ENCODE measurements at regions not wholly inside any gene's neighbourhood (a gene's known extent, or its start where the extent isn't known, plus 50 kb on each side); places are given as distances from the start of the nearest gene placed in this dataset.
"Not testable (repeated sequence)": the region's sequence is repeated elsewhere in the genome, so short reads cannot be mapped to it uniquely, and the experiment has no call there.

- in situ Hi-C loops (cut with HindIII; ENCODE audit: low pct_ligation_motif_present, low pct_unique_long_range_greater_than_20kb, low sequenced_read_pairs), result no loop called here
- DNase-seq, result no peak
These were observed 104.3 kb downstream of the MEX3B start for GRCh38 chr15:81941479-81941878.

DNA sequence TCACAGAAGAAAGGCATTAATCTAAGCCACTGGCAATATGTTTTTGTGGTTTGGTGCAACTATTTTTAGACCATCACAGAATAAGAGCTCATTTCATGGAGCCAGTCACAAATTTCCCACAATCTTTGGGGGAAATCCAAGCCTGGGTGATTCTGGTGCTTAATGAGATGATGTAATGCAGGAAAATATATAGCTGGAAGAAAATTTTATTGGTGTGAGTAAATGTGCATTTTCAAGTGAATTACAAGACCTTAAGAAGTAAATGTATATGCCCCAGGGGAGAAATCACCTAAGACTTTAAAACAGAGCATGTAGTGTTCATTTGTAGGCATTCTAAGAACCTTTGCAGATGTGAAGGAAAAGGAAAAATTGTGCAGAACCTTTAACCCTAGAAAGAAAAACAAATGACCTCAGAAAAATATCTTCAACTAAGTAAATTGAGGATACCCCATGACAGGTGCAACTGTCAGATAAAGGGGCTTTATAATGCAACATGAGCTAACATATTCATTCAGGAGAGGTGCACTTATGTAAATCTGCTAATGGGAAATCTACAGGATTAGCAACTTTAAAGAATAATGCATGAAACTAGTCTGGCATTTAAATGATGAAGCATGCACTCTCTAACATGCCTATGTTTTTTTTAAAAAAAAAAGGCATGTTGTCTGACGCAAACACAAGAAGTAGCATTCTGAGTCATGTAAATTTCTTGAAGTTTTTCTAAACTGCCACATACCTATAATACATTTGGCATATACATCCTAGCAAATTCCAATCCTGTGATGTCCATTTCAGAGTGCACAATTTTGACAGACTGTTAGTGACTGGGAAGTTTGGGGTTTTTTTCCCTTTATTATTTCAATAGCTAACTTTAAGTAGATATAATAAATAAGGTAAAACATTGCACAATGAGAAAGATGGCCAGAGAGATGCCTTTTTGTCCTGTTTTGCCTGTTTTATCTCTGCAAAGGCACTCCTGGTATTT, 105.1 kb downstream of the MEX3B start:
- no peak for DNase-seq
- in situ Hi-C loops (cut with HindIII; ENCODE audit: low pct_ligation_motif_present, low pct_unique_long_range_greater_than_20kb, low sequenced_read_pairs), result no loop called here

- in situ Hi-C loops (cut with HindIII; ENCODE audit: low pct_ligation_motif_present, low pct_unique_long_range_greater_than_20kb, low sequenced_read_pairs), result no loop called here
- peak; percentile 32 for DNase-seq
These were observed 106.0 kb downstream of the MEX3B start for GRCh38 chr15:81939604-81940440.

DNA sequence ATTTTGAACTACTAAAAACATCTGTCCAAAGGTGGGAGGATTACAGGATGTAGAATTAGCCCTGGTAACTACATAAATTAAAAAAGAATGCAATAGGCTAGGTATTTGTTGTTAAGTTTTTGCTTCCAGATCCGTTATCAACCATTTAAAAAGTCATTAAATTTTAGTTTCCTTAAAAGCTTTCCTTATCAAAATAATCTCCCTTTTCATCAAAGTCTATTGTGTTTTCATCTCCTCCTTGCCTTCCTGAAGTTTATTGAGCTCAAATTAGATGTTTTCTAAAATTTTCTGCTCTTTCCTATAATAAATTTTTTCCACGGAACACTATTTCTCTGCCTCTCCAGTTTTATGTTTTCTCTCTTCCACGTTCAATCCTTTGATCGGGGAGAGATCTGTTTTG, 108.6 kb downstream of the MEX3B start:
- in situ Hi-C loops (cut with HindIII; ENCODE audit: low pct_ligation_motif_present, low pct_unique_long_range_greater_than_20kb, low sequenced_read_pairs), result no loop called here
- DNase-seq, result no peak

DNA sequence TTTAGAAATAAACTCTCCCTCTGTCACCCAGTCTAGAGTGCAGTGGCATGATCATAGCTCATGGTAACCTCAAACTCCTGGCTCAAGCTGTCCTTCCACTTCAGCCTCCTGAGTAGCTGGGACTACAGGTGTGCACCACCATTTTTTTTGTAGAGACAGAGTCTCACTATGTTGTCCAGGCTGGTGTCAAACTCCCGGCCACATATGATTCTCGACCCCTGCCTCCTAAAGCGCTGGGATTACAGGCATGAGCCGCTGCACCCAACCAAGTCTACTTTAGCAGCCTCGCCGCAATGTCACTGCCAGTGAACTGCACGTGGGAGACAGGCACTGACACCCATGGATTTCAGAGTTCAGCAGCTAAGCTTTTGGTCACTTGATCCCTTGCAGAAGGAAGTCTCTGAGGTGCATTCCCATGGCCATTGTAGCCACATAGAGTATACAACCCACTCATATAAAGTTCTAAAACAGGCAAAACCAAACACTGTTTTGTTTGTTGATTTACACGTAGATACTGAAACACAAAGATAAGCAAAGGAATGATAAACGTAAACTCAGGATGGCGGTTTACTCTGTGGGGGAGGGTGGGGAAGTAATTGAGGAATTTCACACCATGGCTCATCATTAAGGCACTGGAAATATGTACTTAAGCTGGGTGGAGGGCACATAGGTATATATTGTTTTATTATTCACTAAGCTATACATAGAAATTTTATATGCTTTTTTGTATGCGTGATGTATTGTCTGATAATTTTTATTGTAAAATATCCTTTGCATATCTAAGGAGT, 115.0 kb downstream of the MEX3B start:
- in situ Hi-C loops (cut with HindIII; ENCODE audit: low pct_ligation_motif_present, low pct_unique_long_range_greater_than_20kb, low sequenced_read_pairs), result no loop called here

DNA sequence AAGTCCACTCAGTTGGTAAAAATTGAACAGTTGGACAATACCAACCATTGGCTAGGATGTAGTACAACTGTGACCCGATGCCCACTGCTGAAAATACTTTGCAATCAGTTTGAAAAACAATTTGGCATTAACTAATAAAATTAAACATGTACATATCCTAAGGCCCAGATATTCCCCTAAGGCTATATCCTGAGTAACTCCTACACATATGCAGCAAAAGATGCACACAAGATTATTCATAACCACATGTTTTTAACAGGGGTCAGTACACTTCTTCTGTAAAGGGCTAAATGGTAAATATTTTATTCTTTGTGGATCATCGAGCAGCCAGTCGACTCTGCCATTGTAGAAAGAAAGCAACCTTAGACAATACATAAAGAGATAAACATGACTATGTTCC, 116.3 kb downstream of the MEX3B start:
- in situ Hi-C loops (cut with HindIII; ENCODE audit: low pct_ligation_motif_present, low pct_unique_long_range_greater_than_20kb, low sequenced_read_pairs), result no loop called here
- DNase-seq, result no peak

More for the DNA sequence above, 115.0 kb downstream of the MEX3B start:
- no peak for DNase-seq

DNA sequence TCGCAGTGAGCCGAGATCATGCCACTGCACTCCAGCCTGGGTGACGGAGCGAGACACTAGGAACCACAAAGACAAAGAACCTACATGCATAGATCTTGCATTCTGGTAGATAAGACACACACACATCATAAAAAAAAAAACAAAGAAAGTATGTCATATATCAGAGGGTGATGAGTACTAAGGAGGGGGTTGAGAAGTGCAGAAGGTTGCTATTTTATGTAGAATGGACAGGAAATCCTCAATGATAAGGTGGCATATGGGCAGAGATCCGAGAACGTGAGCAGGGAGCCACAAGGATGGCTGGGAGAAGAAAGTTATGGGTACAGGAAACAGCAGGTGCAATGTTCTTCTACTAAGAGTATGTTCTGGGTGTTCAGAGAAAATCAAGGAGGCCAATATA, 118.8 kb downstream of the MEX3B start:
- in situ Hi-C loops (cut with HindIII; ENCODE audit: low pct_ligation_motif_present, low pct_unique_long_range_greater_than_20kb, low sequenced_read_pairs), result no loop called here
- no peak for DNase-seq

DNA sequence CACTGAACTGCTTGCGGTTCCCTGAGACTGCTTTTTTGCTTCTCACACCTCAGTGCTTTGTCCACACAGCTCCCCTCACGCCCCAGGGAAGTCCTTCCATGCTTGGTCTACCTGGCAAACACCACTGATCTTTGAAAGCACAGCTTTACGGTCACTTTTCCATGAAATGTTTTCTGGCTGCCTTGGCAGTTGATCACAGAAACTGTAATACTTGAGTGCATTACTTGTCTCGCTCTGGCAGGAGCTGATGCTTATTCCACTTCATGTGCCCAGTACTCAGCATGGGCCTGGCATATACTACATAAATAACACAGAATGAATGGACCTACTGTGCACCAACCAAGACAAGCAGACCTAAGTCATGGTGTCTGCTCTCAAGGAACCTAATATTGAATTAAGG, 121.1 kb downstream of the MEX3B start:
- no peak for DNase-seq
- in situ Hi-C loops (cut with HindIII; ENCODE audit: low pct_ligation_motif_present, low pct_unique_long_range_greater_than_20kb, low sequenced_read_pairs), result no loop called here

- in situ Hi-C loops (cut with HindIII; ENCODE audit: low pct_ligation_motif_present, low pct_unique_long_range_greater_than_20kb, low sequenced_read_pairs), result no loop called here
- no peak for DNase-seq
These were observed 122.1 kb downstream of the MEX3B start for GRCh38 chr15:81923561-81924350.

- in situ Hi-C loops (cut with HindIII; ENCODE audit: low pct_ligation_motif_present, low pct_unique_long_range_greater_than_20kb, low sequenced_read_pairs), result no loop called here
- DNase-seq, result no peak
These were observed 123.7 kb downstream of the MEX3B start for GRCh38 chr15:81922143-81922542.

- DNase-seq, result no peak
- in situ Hi-C loops (cut with HindIII; ENCODE audit: low pct_ligation_motif_present, low pct_unique_long_range_greater_than_20kb, low sequenced_read_pairs), result no loop called here
These were observed 124.7 kb downstream of the MEX3B start for GRCh38 chr15:81921163-81921562.

DNA sequence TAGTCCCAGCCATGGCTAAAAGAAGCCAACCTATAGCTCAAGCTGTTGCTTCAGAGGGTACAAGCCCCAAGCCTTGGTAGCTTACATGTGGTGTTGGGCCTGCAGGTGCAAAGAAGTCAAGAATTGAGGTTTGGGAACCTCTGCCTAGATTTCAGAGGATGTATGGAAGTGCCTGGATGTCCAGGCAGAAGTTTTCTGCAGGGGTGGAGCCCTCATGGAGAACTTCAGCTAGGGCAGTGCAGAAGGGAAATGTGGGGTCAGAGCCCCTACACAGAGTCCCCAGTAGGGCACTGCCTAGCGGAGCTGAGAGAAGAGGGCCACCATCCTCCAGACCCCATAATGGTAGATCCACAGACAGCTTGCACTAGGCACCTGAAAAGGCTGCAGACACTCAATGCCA, 127.1 kb downstream of the MEX3B start:
- in situ Hi-C loops (cut with HindIII; ENCODE audit: low pct_ligation_motif_present, low pct_unique_long_range_greater_than_20kb, low sequenced_read_pairs); DNase-seq: not testable (repeated sequence)

GRCh38 chr15:81916451-81916850, 129.4 kb downstream of the MEX3B start:
- in situ Hi-C loops (cut with HindIII; ENCODE audit: low pct_ligation_motif_present, low pct_unique_long_range_greater_than_20kb, low sequenced_read_pairs), result no loop called here

GRCh38 chr15:81915990-81916389, 129.8 kb downstream of the MEX3B start:
- in situ Hi-C loops (cut with HindIII; ENCODE audit: low pct_ligation_motif_present, low pct_unique_long_range_greater_than_20kb, low sequenced_read_pairs), result no loop called here
- DNase-seq, result no peak

More at GRCh38 chr15:81916451-81916850, 129.4 kb downstream of the MEX3B start:
- DNase-seq, result no peak

DNA sequence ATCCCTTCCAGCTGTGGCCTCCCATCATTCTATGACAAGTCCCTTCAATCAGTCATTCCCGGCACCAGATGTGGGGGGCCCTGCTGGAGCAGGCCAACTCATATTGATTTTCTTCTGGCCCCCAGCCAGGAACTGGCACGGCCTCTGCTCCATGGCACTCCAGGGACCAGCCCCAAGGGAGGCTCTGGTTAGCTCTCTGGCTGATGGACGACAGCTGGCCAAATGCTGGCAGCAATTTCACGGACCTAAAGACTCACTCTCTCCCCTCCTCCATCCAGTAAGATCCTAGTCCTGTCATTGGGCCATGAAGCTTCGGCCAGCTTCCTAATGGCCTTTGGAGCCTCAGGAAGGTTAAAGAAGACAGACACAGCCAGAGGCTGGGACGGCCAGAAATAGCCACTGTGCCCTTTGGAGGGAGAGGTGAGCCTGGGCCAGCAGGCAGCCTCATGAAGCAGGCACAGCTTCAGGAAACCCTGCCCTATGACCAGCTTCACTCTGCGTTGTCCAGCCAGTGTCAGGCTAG, 131.0 kb downstream of the MEX3B start:
- no peak for DNase-seq
- in situ Hi-C loops (cut with HindIII; ENCODE audit: low pct_ligation_motif_present, low pct_unique_long_range_greater_than_20kb, low sequenced_read_pairs), result no loop called here

DNA sequence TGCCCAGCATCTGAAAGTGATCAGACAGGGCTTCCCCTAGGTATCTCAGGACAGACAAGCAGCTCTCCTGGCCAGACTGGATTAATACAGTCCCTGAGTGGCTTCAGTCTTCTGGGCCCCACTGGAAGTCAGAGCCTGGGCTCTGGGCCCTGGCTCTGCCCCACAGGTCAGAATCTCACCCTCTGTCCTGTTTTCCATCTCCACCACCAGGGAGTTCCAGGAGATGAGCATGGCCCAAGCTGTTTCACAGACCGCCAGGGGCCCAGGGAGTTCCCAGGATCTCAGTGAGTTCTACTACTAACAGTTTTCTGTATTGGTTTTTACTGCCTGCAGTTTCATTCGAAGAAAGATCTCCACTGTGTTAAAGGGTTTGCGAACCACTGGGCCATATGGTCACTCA, 131.5 kb downstream of the MEX3B start:
- no peak for DNase-seq
- in situ Hi-C loops (cut with HindIII; ENCODE audit: low pct_ligation_motif_present, low pct_unique_long_range_greater_than_20kb, low sequenced_read_pairs), result no loop called here

DNA sequence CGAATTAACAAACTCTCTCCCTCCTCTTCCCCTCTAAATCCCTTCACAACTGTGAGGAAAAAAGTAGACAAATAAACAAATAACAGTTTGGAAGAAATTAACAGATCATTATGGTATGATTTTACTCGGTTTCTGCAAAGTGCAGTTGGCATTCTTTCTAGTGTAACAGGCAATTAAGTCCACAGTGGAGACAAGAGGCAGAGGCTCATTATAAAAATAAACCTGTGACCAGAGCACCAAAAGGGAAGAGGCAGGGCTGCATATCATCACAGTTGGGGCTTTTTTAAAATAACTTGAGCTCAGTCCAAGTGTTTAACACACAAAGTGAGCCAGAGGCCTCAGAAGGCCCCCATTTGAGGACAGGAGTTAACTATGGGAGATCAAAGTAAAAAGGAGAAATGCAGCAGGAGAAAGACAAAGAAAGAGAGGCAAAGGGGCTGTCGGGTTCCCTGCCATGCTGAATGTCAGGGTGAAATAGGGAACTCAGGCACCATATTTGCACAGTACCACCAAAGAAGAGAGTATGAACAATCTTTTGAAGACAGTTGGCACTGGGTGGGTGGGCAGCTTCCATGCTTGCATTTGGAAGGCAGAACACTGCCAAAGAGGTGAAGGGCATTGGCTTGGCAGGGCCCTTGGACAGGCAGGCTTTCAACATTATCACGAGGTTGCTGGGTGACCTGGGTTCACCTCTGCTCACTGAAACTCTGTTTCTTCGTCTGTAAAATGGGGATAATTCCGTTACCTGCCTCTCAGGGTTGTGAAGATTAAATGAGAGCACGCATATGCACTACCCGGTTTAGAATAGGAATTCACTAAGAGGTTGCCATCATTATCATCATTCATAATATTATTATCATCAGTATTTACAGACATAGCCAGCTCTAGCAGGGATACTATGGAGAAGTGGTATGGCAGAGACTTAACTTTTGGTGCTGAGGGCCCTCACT, 134.5 kb downstream of the MEX3B start:
- no peak for DNase-seq
- in situ Hi-C loops (cut with HindIII; ENCODE audit: low pct_ligation_motif_present, low pct_unique_long_range_greater_than_20kb, low sequenced_read_pairs), result no loop called here

Data from ACHN (cell line).